Mucosa of descending colon (tissue), 3 donors: ENCODE measurements at regions not wholly inside any gene's neighbourhood (a gene's known extent, or its start where the extent isn't known, plus 50 kb on each side); places are given as distances from the start of the nearest gene placed in this dataset.

Experiments used
- ATAC-seq: fragments of 200-7000 bp; cut with Tn5 transposase; one replicate; pipeline ENCODE4 v1.9.1; 2020; ENCODE audit warnings: mild to moderate bottlenecking, moderate library complexity
- DNase-seq, 3 donors: peaks; one replicate each; pipeline ENCODE4 v3.0.0-alpha.2; 2020
- H3K36me3 ChIP-seq: fragments of 200-600 bp; one replicate; pipeline ENCODE4 v1.8.0; 2021; ENCODE audit warnings: low read depth, mild to moderate bottlenecking
- H3K4me1 ChIP-seq: fragments of 200-600 bp; one replicate; pipeline ENCODE4 v1.8.0; 2021; ENCODE audit warnings: low read depth, mild to moderate bottlenecking
- H3K4me3 ChIP-seq: fragments of 200-600 bp; one replicate; pipeline ENCODE4 v1.8.0; 2021; ENCODE audit warnings: mild to moderate bottlenecking
- H3K9me3 ChIP-seq: fragments of 200-600 bp; one replicate; pipeline ENCODE4 v1.8.0; 2021; ENCODE audit warnings: mild to moderate bottlenecking
- intact Hi-C, 2 donors: fragments of 100-400 bp; cut with DNase I in 1 of 2; cut with micrococcal nuclease in 1 of 2; formaldehyde crosslinking; loops; one replicate each; pipeline versions ENCODE4 v1.11.0 to v1.11.1; 2022; cut with DNase I, micrococcal nuclease
- TF ChIP-seq, protein P1 (sequence below): fragments of 200-600 bp; IDR thresholded peaks from one replicate; pipeline ENCODE4 v1.8.0; 2022; ENCODE audit warnings: antibody characterized with exemption, mild to moderate bottlenecking
- donor health status: DM: no; HTN: no; CAD: no; lungs with moderate emphysema.
- donor health status: DM: no; HTN: no; CAD: no.
- donor health status: DM: no; HTN: yes; CAD: no.

DNA sequence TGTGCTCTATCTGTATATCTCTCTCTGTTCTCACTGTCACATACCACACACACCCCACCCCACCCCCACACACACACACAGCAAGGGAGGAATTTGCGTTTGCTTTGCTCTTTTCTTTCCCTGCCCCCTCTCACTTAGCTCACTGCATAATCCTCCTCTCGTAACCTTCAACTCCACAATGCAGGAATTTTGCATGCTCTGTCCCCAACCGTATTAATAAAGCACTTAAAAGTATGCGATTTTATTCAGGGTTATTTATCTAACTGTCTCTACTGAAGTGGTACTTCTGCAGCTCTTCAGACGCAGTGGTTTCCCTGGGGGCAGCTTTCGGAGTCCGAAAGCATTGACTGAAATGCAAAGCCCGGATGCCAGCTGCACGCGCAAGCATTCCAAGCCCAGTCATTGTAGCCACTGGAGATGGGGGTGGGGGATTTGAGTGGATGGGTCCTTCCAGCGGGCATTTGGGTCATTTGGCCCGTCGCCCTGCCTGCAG lies 105.4 kb upstream of the RBFOX1 start:
- Histone ChIP-seq H3K36me3 (no peaks in the 10 kb centered on the region), H3K9me3 (no peaks in the 10 kb centered on the region), H3K4me1 (no peaks in the 10 kb centered on the region), H3K4me3 (no peak overlapping the region)
- DNase-seq (no peak), ATAC-seq (no peak)
- intact Hi-C loops: no loop called here
- TF ChIP-seq, protein P1, sequence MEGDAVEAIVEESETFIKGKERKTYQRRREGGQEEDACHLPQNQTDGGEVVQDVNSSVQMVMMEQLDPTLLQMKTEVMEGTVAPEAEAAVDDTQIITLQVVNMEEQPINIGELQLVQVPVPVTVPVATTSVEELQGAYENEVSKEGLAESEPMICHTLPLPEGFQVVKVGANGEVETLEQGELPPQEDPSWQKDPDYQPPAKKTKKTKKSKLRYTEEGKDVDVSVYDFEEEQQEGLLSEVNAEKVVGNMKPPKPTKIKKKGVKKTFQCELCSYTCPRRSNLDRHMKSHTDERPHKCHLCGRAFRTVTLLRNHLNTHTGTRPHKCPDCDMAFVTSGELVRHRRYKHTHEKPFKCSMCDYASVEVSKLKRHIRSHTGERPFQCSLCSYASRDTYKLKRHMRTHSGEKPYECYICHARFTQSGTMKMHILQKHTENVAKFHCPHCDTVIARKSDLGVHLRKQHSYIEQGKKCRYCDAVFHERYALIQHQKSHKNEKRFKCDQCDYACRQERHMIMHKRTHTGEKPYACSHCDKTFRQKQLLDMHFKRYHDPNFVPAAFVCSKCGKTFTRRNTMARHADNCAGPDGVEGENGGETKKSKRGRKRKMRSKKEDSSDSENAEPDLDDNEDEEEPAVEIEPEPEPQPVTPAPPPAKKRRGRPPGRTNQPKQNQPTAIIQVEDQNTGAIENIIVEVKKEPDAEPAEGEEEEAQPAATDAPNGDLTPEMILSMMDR: no peak

- Histone ChIP-seq H3K4me3 (no peak overlapping the region), H3K4me1 (no peaks in the 10 kb centered on the region), H3K9me3 (no peaks in the 10 kb centered on the region), H3K36me3 (no peaks in the 10 kb centered on the region)
- ATAC-seq (no peak), DNase-seq (no peak)
- TF ChIP-seq, protein P1: no peak
- intact Hi-C loops: no loop called here
Measured at GRCh38 chr16:7221157-7221556, 111.5 kb upstream of the RBFOX1 start.

- Histone ChIP-seq H3K36me3 (no peaks in the 10 kb centered on the region), H3K9me3 (no peaks in the 10 kb centered on the region)
- no peak for ATAC-seq
Measured at GRCh38 chr16:7218936-7219335, 113.7 kb upstream of the RBFOX1 start.

GRCh38 chr16:7217797-7218196 lies 114.8 kb upstream of the RBFOX1 start:
- Histone ChIP-seq H3K4me1 (no peaks in the 10 kb centered on the region), H3K9me3 (no peaks in the 10 kb centered on the region), H3K4me3 (no peak overlapping the region), H3K36me3 (no peaks in the 10 kb centered on the region)
- TF ChIP-seq, protein P1: no peak
- intact Hi-C loops: no loop called here
- no peak for DNase-seq
- no peak for ATAC-seq

More at GRCh38 chr16:7218936-7219335, 113.7 kb upstream of the RBFOX1 start:
- no peak overlapping the region for H3K4me3 ChIP-seq
- DNase-seq: no peak
- H3K4me1 ChIP-seq: no peaks in the 10 kb centered on the region
- intact Hi-C loops: no loop called here
- TF ChIP-seq, protein P1: no peak

GRCh38 chr16:7216719-7217118 lies 115.9 kb upstream of the RBFOX1 start:
- H3K36me3 ChIP-seq: no peaks in the 10 kb centered on the region
- intact Hi-C loops: no loop called here
- ATAC-seq (no peak), DNase-seq (no peak)
- no peaks in the 10 kb centered on the region for H3K4me1 ChIP-seq
- H3K4me3 ChIP-seq: no peak overlapping the region
- no peaks in the 10 kb centered on the region for H3K9me3 ChIP-seq
- TF ChIP-seq, protein P1: no peak

DNA sequence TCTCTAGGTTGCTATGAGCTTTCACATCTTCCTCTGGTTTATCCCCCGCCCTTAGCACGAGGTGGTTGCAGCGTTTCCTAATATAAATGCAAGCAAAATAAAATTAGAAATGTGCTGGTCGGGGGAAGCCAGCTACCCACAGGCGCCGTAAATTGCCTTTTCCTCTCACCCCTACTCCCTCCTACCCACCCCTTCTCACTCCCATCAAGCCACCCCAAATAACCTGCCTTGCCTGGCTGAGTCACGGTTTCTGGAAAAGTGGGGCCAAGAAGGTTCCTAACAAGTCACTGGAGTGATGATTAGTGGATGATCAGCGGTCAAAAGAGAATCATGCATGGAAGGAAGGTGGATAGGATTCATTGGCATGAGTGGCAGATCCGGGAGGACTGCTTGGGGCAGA lies 120.9 kb upstream of the RBFOX1 start:
- ATAC-seq (no peak), DNase-seq (no peak)
- TF ChIP-seq, protein P1: no peak
- intact Hi-C loops: no loop called here
- Histone ChIP-seq H3K36me3 (no peaks in the 10 kb centered on the region), H3K4me1 (no peaks in the 10 kb centered on the region), H3K9me3 (no peaks in the 10 kb centered on the region), H3K4me3 (no peak overlapping the region)
